PFSK-1 (cell line): ENCODE measurements at regions not wholly inside any gene's neighbourhood (a gene's known extent, or its start where the extent isn't known, plus 50 kb on each side); places are given as distances from the start of the nearest gene placed in this dataset.

Experiments used
- POLR2AphosphoS5 ChIP-seq: IDR thresholded peaks from 2 replicates; pipeline ENCODE4 v1.6.1; 2012; ENCODE audit warnings: low read depth, mild to moderate bottlenecking, control low read depth, low read length, moderate library complexity
- SIN3A ChIP-seq: IDR thresholded peaks from 2 replicates; pipeline ENCODE4 v1.6.1; 2012; ENCODE audit warnings: mild to moderate bottlenecking, low read length, moderate library complexity, borderline replicate concordance; ENCODE audit not compliant: insufficient read depth

DNA sequence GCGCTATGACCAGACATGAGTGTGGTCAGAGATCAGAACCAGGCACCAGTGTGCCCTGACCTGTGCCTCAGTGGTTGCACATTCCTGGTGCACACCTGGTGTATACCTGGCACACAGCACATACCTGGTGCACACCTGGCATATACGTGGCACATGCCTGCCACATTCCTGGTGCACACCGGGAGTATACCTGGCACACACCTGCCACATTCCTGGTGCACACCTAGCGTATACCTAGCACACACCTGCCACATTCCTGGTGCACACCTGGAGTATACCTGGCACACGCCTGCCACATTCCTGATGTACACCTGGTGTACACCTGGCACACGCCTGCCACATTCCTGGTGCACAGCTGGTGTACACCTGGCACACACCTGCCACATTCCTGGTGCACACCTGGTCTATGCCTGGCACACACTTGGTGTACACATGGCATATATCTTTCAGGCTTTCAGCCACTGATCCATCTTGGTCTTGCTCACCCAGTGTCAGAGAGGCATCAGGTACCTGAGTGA, 61.3 kb upstream of the ADGRL1 start:
- TF ChIP-seq POLR2AphosphoS5, result no peak
- no peak for TF ChIP-seq SIN3A
